ENCODE measurements at regions not wholly inside any gene's neighbourhood (a gene's known extent, or its start where the extent isn't known, plus 50 kb on each side); places are given as distances from the start of the nearest gene placed in this dataset.

DNA sequence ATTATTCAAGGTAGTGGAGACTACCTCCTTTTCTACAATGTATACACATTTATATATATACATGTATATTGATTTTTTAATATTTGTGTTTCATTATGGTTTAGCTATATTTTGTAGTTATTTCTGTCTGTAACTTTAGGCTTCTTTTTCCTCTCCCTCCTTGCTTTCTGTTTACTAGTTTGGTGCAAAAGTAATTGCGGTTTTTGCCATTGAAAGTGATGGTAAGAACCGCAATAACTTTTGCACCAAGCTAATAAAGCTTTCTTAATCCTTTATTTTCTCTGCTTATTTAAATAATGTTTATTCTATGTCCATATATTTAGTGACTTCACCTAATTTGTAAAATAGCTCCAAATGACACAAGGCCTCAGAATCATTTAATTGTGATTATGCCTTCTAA lies 195.3 kb upstream of the PLSCR5 start (continued):
- no peak for TF ChIP-seq ZNF114 (CRISPR knock-in tag; IDR thresholded peaks at IDR 0.05)
- TF ChIP-seq, protein P1, sequence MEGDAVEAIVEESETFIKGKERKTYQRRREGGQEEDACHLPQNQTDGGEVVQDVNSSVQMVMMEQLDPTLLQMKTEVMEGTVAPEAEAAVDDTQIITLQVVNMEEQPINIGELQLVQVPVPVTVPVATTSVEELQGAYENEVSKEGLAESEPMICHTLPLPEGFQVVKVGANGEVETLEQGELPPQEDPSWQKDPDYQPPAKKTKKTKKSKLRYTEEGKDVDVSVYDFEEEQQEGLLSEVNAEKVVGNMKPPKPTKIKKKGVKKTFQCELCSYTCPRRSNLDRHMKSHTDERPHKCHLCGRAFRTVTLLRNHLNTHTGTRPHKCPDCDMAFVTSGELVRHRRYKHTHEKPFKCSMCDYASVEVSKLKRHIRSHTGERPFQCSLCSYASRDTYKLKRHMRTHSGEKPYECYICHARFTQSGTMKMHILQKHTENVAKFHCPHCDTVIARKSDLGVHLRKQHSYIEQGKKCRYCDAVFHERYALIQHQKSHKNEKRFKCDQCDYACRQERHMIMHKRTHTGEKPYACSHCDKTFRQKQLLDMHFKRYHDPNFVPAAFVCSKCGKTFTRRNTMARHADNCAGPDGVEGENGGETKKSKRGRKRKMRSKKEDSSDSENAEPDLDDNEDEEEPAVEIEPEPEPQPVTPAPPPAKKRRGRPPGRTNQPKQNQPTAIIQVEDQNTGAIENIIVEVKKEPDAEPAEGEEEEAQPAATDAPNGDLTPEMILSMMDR (conservative IDR thresholded peaks at IDR 0.05; ENCODE audit: low read depth in 2 of 2) = no peak
- TF ChIP-seq EZH2 (IDR thresholded peaks at IDR 0.05; ENCODE audit: low read depth, unreplicated experiment) = no peak

DNA sequence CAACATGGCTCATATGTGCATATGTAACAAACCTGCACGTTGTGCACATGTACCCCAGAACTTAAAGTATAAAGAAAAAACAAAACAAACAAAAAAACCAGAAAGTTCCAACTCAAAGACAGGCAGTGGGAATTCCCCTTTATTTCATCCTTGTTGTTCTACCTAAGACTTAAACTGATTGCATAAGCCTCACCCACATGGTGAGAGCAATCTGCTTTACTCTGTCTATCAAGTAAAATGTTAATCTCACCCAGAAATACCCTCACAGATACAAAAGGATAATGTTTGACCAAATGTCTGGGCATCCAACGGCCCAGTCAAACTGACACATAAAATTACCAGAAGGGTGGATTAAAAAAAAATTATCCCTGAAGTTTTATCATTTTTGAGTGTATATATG lies 190.9 kb upstream of the PLSCR5 start:
- peaks cover 3% of the 10 kb centered on the region; the same call in 2 of the 3 replicates for H3K9me3 Mint-ChIP-seq
- H3K4me1 ChIP-seq (ENCODE audit: insufficient read depth) = no peaks in the 10 kb centered on the region
- peaks cover 8% of the 10 kb centered on the region for H3K4me1 Mint-ChIP-seq

DNA sequence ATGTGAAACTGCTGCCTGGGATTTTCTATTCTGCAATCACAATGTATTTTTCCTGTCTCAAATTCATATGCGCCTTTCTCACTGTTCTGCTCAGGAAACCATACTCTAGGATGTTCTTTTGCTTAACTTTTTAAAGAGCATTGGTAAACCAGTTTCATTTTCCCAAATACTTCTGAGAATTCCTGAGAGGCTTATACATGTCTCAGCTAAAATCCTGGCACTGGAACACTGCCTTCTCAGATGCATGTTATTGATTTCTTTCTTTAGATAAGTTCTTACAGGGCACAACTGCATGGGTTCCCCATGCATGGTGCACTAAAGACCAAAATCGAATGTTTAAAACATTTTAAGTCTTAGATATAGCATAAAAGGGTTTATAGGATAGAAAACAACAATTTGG lies 178.3 kb upstream of the PLSCR5 start:
- Histone ChIP-seq H3K27ac (ENCODE audit: low read depth) (no peak overlapping the region), H3K4me3 (no peak overlapping the region), H3F3A (replicated peaks; ENCODE audit: low read depth) (no peaks in the 10 kb centered on the region), H2AFZ (no peak overlapping the region), H3K36me3 (ENCODE audit: insufficient read depth) (no peaks in the 10 kb centered on the region), H3K4me1 (ENCODE audit: insufficient read depth) (peaks cover 26% of the 10 kb centered on the region), H3K79me2 (replicated peaks; ENCODE audit: insufficient read depth) (no peaks in the 10 kb centered on the region), H3K9me2 (ENCODE audit: insufficient read depth) (no peaks in the 10 kb centered on the region), H3K27me3 (ENCODE audit: insufficient read depth) (no peaks in the 10 kb centered on the region), H4K20me1 (replicated peaks; ENCODE audit: insufficient read depth) (no peaks in the 10 kb centered on the region), H3K4me2 (no peak overlapping the region)
- no peaks in the 10 kb centered on the region for H3K27me3 Mint-ChIP-seq (ENCODE audit: insufficient read depth, low read depth, poor library complexity)
- H3K36me3 Mint-ChIP-seq (ENCODE audit: low read depth) = no peaks in the 10 kb centered on the region
- ATAC-seq (no peak), DNase-seq (ENCODE audit: low spot score) (no peak)
- H3K4me3 Mint-ChIP-seq = no peak overlapping the region
- no peak overlapping the region for H3K27ac Mint-ChIP-seq
- H3K4me1 Mint-ChIP-seq = peaks cover 46% of the 10 kb centered on the region
- no peaks in the 10 kb centered on the region for H3K9me3 Mint-ChIP-seq
- TF ChIP-seq, protein P2, sequence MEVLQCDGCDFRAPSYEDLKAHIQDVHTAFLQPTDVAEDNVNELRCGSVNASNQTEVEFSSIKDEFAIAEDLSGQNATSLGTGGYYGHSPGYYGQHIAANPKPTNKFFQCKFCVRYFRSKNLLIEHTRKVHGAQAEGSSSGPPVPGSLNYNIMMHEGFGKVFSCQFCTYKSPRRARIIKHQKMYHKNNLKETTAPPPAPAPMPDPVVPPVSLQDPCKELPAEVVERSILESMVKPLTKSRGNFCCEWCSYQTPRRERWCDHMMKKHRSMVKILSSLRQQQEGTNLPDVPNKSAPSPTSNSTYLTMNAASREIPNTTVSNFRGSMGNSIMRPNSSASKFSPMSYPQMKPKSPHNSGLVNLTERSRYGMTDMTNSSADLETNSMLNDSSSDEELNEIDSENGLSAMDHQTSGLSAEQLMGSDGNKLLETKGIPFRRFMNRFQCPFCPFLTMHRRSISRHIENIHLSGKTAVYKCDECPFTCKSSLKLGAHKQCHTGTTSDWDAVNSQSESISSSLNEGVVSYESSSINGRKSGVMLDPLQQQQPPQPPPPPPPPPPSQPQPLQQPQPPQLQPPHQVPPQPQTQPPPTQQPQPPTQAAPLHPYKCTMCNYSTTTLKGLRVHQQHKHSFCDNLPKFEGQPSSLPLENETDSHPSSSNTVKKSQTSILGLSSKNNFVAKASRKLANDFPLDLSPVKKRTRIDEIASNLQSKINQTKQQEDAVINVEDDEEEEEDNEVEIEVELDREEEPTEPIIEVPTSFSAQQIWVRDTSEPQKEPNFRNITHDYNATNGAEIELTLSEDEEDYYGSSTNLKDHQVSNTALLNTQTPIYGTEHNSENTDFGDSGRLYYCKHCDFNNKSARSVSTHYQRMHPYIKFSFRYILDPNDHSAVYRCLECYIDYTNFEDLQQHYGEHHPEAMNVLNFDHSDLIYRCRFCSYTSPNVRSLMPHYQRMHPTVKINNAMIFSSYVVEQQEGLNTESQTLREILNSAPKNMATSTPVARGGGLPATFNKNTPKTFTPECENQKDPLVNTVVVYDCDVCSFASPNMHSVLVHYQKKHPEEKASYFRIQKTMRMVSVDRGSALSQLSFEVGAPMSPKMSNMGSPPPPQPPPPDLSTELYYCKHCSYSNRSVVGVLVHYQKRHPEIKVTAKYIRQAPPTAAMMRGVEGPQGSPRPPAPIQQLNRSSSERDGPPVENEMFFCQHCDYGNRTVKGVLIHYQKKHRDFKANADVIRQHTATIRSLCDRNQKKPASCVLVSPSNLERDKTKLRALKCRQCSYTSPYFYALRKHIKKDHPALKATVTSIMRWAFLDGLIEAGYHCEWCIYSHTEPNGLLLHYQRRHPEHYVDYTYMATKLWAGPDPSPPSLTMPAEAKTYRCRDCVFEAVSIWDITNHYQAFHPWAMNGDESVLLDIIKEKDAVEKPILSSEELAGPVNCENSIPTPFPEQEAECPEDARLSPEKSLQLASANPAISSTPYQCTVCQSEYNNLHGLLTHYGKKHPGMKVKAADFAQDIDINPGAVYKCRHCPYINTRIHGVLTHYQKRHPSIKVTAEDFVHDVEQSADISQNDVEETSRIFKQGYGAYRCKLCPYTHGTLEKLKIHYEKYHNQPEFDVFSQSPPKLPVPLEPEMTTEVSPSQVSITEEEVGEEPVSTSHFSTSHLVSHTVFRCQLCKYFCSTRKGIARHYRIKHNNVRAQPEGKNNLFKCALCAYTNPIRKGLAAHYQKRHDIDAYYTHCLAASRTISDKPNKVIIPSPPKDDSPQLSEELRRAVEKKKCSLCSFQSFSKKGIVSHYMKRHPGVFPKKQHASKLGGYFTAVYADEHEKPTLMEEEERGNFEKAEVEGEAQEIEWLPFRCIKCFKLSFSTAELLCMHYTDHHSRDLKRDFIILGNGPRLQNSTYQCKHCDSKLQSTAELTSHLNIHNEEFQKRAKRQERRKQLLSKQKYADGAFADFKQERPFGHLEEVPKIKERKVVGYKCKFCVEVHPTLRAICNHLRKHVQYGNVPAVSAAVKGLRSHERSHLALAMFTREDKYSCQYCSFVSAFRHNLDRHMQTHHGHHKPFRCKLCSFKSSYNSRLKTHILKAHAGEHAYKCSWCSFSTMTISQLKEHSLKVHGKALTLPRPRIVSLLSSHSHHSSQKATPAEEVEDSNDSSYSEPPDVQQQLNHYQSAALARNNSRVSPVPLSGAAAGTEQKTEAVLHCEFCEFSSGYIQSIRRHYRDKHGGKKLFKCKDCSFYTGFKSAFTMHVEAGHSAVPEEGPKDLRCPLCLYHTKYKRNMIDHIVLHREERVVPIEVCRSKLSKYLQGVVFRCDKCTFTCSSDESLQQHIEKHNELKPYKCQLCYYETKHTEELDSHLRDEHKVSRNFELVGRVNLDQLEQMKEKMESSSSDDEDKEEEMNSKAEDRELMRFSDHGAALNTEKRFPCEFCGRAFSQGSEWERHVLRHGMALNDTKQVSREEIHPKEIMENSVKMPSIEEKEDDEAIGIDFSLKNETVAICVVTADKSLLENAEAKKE (CRISPR knock-in tag; IDR thresholded peaks at IDR 0.05) = no peak

More for the DNA sequence above, 190.9 kb upstream of the PLSCR5 start:
- Histone ChIP-seq H3K79me2 (replicated peaks; ENCODE audit: insufficient read depth) (no peaks in the 10 kb centered on the region), H2AFZ (no peak overlapping the region), H3K4me2 (no peak overlapping the region), H3F3A (replicated peaks; ENCODE audit: low read depth) (no peaks in the 10 kb centered on the region), H3K27ac (ENCODE audit: low read depth) (no peak overlapping the region), H3K36me3 (ENCODE audit: insufficient read depth) (no peaks in the 10 kb centered on the region), H3K27me3 (ENCODE audit: insufficient read depth) (no peaks in the 10 kb centered on the region), H4K20me1 (replicated peaks; ENCODE audit: insufficient read depth) (no peaks in the 10 kb centered on the region), H3K4me3 (no peak overlapping the region), H3K9me2 (ENCODE audit: insufficient read depth) (no peaks in the 10 kb centered on the region)
- TF ChIP-seq NANOG (IDR thresholded peaks at IDR 0.05; ENCODE audit: borderline replicate concordance) (no peak), JUNB (IDR thresholded peaks at IDR 0.05; ENCODE audit: unreplicated experiment) (no peak), ZNF331 (CRISPR knock-in tag; IDR thresholded peaks at IDR 0.05; ENCODE audit: low read depth) (no peak), STAT1 (IDR thresholded peaks at IDR 0.05; ENCODE audit: unreplicated experiment) (no peak)
- TF ChIP-seq, protein P1 (conservative IDR thresholded peaks at IDR 0.05; ENCODE audit: low read depth in 2 of 2) = no peak
- TF ChIP-seq, protein P3, sequence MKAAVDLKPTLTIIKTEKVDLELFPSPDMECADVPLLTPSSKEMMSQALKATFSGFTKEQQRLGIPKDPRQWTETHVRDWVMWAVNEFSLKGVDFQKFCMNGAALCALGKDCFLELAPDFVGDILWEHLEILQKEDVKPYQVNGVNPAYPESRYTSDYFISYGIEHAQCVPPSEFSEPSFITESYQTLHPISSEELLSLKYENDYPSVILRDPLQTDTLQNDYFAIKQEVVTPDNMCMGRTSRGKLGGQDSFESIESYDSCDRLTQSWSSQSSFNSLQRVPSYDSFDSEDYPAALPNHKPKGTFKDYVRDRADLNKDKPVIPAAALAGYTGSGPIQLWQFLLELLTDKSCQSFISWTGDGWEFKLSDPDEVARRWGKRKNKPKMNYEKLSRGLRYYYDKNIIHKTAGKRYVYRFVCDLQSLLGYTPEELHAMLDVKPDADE (IDR thresholded peaks at IDR 0.05) = no peak
- H3K27ac Mint-ChIP-seq = peak overlapping the region; percentile 82
- H3K36me3 Mint-ChIP-seq (ENCODE audit: low read depth) = peaks cover 3% of the 10 kb centered on the region; the same call in 1 of the 3 replicates
- DNase-seq (ENCODE audit: low spot score) = no peak
- peak; percentile 47; the same call in 2 of the 3 replicates for ATAC-seq
- no peaks in the 10 kb centered on the region for H3K27me3 Mint-ChIP-seq (ENCODE audit: insufficient read depth, low read depth, poor library complexity)
- H3K4me3 Mint-ChIP-seq = no peak overlapping the region
